ENCODE measurements at regions not wholly inside any gene's neighbourhood (a gene's known extent, or its start where the extent isn't known, plus 50 kb on each side); places are given as distances from the start of the nearest gene placed in this dataset.

DNA sequence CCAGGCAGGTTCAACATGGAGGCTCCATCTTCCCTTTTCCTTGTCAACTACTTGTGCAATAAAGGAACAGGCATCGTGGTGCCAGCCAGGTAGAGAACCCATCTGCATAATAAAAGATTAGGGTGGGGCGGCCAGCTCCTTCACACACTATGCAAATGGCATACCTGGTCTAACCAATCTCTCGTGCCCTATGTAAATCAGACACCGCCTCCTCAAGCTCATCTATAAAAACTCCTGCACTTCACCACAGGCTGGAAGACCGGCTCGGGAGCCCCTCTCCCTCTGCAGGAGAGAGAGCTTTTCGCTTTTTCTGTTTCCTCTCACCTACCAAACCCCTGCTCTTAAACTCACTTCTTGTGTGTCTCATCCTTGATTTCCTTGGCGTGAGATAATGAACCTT is 244.3 kb upstream of the PUM3 start:
- H3K27ac ChIP-seq = no peak overlapping the region
- TF ChIP-seq CTCF (conservative IDR thresholded peaks at IDR 0.05) = no peak

GRCh38 chr9:3087697-3088096 is 243.8 kb upstream of the PUM3 start:
- TF ChIP-seq CTCF (conservative IDR thresholded peaks at IDR 0.05) = no peak
- H3K27ac ChIP-seq = no peak overlapping the region

DNA sequence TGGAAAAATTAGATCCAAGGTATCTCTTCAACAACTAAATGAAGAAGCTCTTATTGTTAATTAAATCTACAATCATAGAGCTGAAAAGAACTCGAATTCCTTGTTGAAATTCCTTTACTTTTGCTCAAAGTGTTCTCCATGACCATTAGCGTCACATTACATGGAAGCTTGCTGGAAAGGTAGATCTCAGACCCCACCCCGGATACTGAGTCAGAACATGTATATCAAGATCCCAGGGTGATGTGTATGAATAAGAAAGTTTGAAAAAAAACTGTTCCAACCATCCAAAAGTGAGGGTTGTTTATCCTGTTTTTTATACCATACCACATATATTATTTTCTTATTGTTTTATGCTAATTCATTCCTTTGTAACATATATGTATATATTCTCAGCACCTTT is 237.1 kb upstream of the PUM3 start:
- no peak for TF ChIP-seq CTCF (conservative IDR thresholded peaks at IDR 0.05)
- H3K27ac ChIP-seq = no peak overlapping the region

- H3K27ac ChIP-seq = no peak overlapping the region
- no peak for TF ChIP-seq CTCF (conservative IDR thresholded peaks at IDR 0.05)
Observed at GRCh38 chr9:3074247-3074646, 230.4 kb upstream of the PUM3 start.

GRCh38 chr9:3066591-3066990 is 222.7 kb upstream of the PUM3 start:
- TF ChIP-seq CTCF (conservative IDR thresholded peaks at IDR 0.05) = no peak
- H3K27ac ChIP-seq = no peak overlapping the region

DNA sequence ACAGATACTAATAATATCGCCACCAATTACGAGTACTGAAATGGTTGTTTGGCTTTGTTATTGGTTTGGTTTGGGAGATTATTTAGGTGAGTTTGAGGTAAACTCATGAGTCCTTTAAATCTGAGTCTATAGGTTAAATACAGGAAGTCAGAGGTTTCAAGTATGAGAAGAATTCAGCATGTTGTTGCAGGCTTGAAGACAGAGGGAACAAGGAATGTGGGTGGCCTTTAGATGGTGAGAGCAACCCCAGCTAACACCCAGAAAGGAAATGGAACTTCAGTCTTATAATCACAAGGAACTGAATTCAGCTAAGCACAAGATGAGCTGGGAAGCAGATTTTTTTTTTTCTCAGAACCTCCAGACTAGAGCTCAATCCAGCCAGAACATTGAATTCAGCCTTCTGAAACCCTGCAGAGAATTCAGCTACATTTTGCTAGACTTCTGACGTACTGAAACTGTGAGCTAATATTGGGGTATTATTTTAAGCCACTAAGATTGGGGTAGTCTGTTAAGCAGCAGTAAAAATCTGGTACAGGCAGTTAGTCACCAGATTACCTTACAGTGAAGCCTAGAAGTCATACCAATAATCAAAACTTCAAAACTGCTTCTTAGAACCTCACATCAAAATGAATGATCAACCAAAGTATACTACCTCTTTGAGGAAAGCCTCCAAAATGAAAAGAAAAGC is 216.0 kb upstream of the PUM3 start:
- TF ChIP-seq CTCF (conservative IDR thresholded peaks at IDR 0.05) = no peak

DNA sequence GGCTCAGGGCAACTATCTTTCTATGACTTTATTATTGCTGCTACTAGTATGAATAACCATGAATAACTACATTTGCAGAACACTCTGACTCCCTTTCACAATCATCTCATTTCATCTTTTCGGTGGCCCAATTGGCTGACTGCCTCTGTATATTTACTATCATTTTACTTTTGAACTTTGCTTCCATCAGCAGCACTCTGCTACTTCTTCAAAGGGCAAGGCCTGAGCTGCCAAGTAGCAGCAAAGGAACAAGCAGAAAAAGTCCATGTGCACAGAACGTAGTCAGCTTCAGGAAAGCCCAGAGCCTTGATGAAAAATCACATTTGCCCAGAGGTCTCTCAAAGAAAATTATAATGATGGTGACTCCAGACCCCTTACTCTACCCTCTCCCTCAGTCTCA is 214.5 kb upstream of the PUM3 start:
- TF ChIP-seq CTCF (conservative IDR thresholded peaks at IDR 0.05) = no peak
- no peak overlapping the region for H3K27ac ChIP-seq

More for the DNA sequence above, 216.0 kb upstream of the PUM3 start:
- H3K27ac ChIP-seq = no peak overlapping the region
